ENCODE measurements at regions not wholly inside any gene's neighbourhood (a gene's known extent, or its start where the extent isn't known, plus 50 kb on each side); places are given as distances from the start of the nearest gene placed in this dataset.

DNA sequence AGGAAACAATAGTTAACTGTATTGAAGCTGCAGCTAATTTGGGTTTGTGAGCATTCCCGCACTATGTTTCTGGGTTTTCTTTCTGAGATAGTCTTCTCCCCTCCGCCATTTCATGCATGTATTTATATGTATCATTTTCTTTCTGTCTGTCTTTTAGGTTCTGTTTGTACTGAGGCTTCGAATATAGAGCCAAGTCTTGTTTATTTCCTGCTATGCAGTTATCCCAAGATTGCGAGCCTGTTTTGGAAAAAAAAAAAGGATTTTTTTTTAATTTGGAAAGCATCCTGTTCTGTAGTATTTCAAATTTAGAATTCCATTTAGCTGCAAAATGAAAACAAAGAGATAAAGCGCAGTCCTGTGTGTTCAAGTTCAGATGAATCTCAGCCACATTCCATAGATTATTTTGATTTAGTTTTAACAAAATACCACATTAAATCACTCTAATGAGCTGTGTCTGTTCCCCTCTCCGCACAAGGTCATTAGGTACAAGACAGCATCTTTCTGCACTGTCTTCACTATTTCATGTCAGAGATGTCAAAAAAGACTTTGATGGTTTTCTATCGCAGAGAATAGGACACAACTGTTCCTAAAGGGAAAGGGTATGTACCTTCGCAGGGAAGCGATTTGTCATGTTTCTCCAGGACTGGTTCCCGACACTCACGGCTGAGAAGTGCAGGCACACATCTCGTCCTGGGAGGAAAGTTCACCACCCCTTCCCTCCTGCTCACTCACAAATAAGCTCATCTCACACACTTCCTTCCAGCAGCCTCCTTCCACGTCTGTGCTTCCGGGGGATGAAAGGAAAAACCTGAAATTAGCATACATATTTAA, 443.4 kb downstream of the ZNF516 start:
- H3K9me3 ChIP-seq (ENCODE audit: low read depth), result no peaks in the 10 kb centered on the region
- H3K27ac ChIP-seq, result no peak overlapping the region
- no peaks in the 10 kb centered on the region for H3K9me3 Mint-ChIP-seq
- peaks cover 4% of the 10 kb centered on the region for H3K4me1 Mint-ChIP-seq
- no peaks in the 10 kb centered on the region for H3K27me3 ChIP-seq
- H3K36me3 Mint-ChIP-seq, result no peaks in the 10 kb centered on the region
- H3K4me3 Mint-ChIP-seq, result no peak overlapping the region
- no peaks in the 10 kb centered on the region for H3K4me1 ChIP-seq
- no peaks in the 10 kb centered on the region for H4K20me1 ChIP-seq (ENCODE audit: low read depth)
- no peak overlapping the region for H3K4me2 ChIP-seq
- no peak overlapping the region for H2AFZ ChIP-seq (replicated peaks)
- H3K27me3 Mint-ChIP-seq (ENCODE audit: insufficient read depth, low read depth), result peaks cover 6% of the 10 kb centered on the region
- no peaks in the 10 kb centered on the region for H3K79me2 ChIP-seq (ENCODE audit: low read depth)
- DNase-seq (ENCODE audit: low spot score), result no peak
- no peak overlapping the region for H3K4me3 ChIP-seq
- no peaks in the 10 kb centered on the region for H3F3A ChIP-seq (ENCODE audit: low read depth)
- H3K9ac ChIP-seq, result no peak overlapping the region
- H3K27ac Mint-ChIP-seq, result no peak overlapping the region
- no peak for TF ChIP-seq EZH2 (IDR thresholded peaks at IDR 0.05)
- TF ChIP-seq, protein P1, sequence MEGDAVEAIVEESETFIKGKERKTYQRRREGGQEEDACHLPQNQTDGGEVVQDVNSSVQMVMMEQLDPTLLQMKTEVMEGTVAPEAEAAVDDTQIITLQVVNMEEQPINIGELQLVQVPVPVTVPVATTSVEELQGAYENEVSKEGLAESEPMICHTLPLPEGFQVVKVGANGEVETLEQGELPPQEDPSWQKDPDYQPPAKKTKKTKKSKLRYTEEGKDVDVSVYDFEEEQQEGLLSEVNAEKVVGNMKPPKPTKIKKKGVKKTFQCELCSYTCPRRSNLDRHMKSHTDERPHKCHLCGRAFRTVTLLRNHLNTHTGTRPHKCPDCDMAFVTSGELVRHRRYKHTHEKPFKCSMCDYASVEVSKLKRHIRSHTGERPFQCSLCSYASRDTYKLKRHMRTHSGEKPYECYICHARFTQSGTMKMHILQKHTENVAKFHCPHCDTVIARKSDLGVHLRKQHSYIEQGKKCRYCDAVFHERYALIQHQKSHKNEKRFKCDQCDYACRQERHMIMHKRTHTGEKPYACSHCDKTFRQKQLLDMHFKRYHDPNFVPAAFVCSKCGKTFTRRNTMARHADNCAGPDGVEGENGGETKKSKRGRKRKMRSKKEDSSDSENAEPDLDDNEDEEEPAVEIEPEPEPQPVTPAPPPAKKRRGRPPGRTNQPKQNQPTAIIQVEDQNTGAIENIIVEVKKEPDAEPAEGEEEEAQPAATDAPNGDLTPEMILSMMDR (IDR thresholded peaks at IDR 0.05), result no peak
- no peak for TF ChIP-seq EZH2phosphoT487 (IDR thresholded peaks at IDR 0.05)
- H3K36me3 ChIP-seq, result no peaks in the 10 kb centered on the region

DNA sequence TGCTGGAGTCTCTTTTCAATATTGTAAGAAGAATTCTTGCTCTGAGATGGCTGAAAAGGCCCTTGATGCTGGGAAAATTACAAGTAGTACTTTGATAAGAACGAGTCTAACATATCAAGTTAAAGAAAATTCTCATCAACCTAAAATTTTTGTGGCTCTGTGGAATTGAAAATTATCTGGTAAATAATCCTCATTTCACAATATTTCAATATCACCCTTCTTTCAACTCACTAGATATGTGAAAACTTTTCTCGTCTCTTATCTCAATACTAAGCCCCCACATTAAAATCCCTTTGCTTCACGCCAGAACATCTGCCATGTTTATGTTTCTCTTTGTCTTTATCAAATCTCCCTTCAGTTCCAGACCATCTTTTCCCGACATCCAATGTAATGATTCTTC, 448.8 kb downstream of the ZNF516 start:
- DNase-seq (ENCODE audit: low spot score), result no peak
- Histone ChIP-seq H3K4me1 (no peaks in the 10 kb centered on the region), H4K20me1 (ENCODE audit: low read depth) (no peaks in the 10 kb centered on the region), H3K79me2 (ENCODE audit: low read depth) (no peaks in the 10 kb centered on the region), H3K9me3 (ENCODE audit: low read depth) (no peaks in the 10 kb centered on the region), H3K4me2 (no peak overlapping the region), H2AFZ (replicated peaks) (no peak overlapping the region), H3K27ac (no peak overlapping the region), H3K4me3 (no peak overlapping the region), H3K36me3 (no peaks in the 10 kb centered on the region), H3K9ac (no peak overlapping the region), H3F3A (ENCODE audit: low read depth) (no peaks in the 10 kb centered on the region), H3K27me3 (no peaks in the 10 kb centered on the region)
- no peak for TF ChIP-seq EZH2 (IDR thresholded peaks at IDR 0.05)
- TF ChIP-seq, protein P1 (IDR thresholded peaks at IDR 0.05), result no peak
- no peak for TF ChIP-seq EZH2phosphoT487 (IDR thresholded peaks at IDR 0.05)
- Mint-ChIP-seq H3K36me3 (no peaks in the 10 kb centered on the region), H3K4me1 (no peaks in the 10 kb centered on the region), H3K27ac (no peak overlapping the region), H3K4me3 (no peak overlapping the region), H3K9me3 (no peaks in the 10 kb centered on the region), H3K27me3 (ENCODE audit: insufficient read depth, low read depth) (peaks cover 2% of the 10 kb centered on the region)

DNA sequence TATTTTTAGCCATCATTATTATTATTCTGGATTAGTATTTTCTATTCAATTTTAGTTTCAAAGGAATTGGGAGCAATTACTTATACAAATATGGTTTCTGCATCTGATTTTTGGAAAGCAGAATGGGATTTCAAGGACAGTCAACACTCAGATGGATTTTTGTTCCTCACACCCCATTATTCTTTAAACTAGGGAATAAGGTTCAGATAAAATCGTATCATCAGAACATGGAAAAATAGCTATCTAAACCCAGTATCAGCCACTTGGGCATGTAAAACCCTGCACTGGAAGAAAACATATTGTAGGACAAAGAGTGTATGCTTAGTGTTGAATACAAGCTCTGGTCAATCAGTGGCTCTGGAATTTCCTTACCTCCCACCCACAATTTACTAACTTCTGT, 452.5 kb downstream of the ZNF516 start:
- no peaks in the 10 kb centered on the region for H3F3A ChIP-seq (ENCODE audit: low read depth)
- Mint-ChIP-seq H3K36me3 (no peaks in the 10 kb centered on the region), H3K27ac (no peak overlapping the region), H3K4me3 (no peak overlapping the region), H3K9me3 (no peaks in the 10 kb centered on the region), H3K27me3 (ENCODE audit: insufficient read depth, low read depth) (no peaks in the 10 kb centered on the region), H3K4me1 (no peaks in the 10 kb centered on the region)
- H3K36me3 ChIP-seq, result no peaks in the 10 kb centered on the region
- H3K27me3 ChIP-seq, result no peaks in the 10 kb centered on the region
- H3K4me2 ChIP-seq, result no peak overlapping the region
- no peaks in the 10 kb centered on the region for H3K9me3 ChIP-seq (ENCODE audit: low read depth)
- H3K27ac ChIP-seq, result no peak overlapping the region
- H3K9ac ChIP-seq, result no peak overlapping the region
- TF ChIP-seq EZH2phosphoT487 (IDR thresholded peaks at IDR 0.05), result no peak
- no peak for TF ChIP-seq EZH2 (IDR thresholded peaks at IDR 0.05)
- TF ChIP-seq, protein P1 (IDR thresholded peaks at IDR 0.05), result no peak
- no peaks in the 10 kb centered on the region for H3K4me1 ChIP-seq
- H2AFZ ChIP-seq (replicated peaks), result no peak overlapping the region
- H4K20me1 ChIP-seq (ENCODE audit: low read depth), result no peaks in the 10 kb centered on the region
- no peak for DNase-seq (ENCODE audit: low spot score)
- H3K79me2 ChIP-seq (ENCODE audit: low read depth), result no peaks in the 10 kb centered on the region
- H3K4me3 ChIP-seq, result no peak overlapping the region
